Smooth muscle cell (in vitro differentiated cells): ENCODE measurements at regions not wholly inside any gene's neighbourhood (a gene's known extent, or its start where the extent isn't known, plus 50 kb on each side); places are given as distances from the start of the nearest gene placed in this dataset.

ENCODE experiments used
- DNase-seq: peaks from one replicate; lab custom pipeline; 2025; ENCODE audit not compliant: unreplicated experiment; lab: John Stamatoyannopoulos, UW
- H2AFZ ChIP-seq: fragments of 200-600 bp; sonication (generic); 2 replicates; pipeline ENCODE4 v1.6.0; 2016; ENCODE audit warnings: antibody characterized with exemption, low read depth, mild to moderate bottlenecking
- H3F3A ChIP-seq: fragments of 200-600 bp; sonication (generic); 2 replicates; pipeline ENCODE4 v1.6.0; 2017; ENCODE audit warnings: antibody characterized with exemption, low read depth
- H3K27ac ChIP-seq: fragments of 200-600 bp; sonication (generic); 2 replicates; pipeline ENCODE4 v1.5.1; 2016; ENCODE audit warnings: low read depth, mild to moderate bottlenecking
- H3K27me3 ChIP-seq: fragments of 200-600 bp; sonication (generic); 2 replicates; pipeline ENCODE4 v1.6.1; 2016; ENCODE audit warnings: low read depth, mild to moderate bottlenecking
- H3K36me3 ChIP-seq: fragments of 200-600 bp; sonication (generic); 2 replicates; pipeline ENCODE4 v1.5.1; 2016; ENCODE audit warnings: low read depth
- H3K4me1 ChIP-seq: fragments of 200-600 bp; sonication (generic); 2 replicates; pipeline ENCODE4 v1.5.1; 2016; ENCODE audit warnings: low read depth
- H3K4me2 ChIP-seq: fragments of 200-600 bp; sonication (generic); 2 replicates; pipeline ENCODE4 v1.6.0; 2016; ENCODE audit warnings: mild to moderate bottlenecking
- H3K4me3 ChIP-seq: fragments of 200-600 bp; sonication (generic); 2 replicates; pipeline ENCODE4 v1.5.1; 2016; ENCODE audit warnings: mild to moderate bottlenecking
- H3K79me2 ChIP-seq: fragments of 200-600 bp; sonication (generic); 2 replicates; pipeline ENCODE4 v1.6.0; 2016; ENCODE audit warnings: low read depth, mild to moderate bottlenecking
- H3K9ac ChIP-seq: fragments of 200-600 bp; sonication (generic); 2 replicates; pipeline ENCODE4 v1.6.0; 2016; ENCODE audit warnings: low read depth
- H3K9me3 ChIP-seq: fragments of 200-600 bp; sonication (generic); replicated peaks from 2 replicates; pipeline ENCODE4 v1.5.1; 2016; ENCODE audit warnings: low read depth
- H4K20me1 ChIP-seq: fragments of 200-600 bp; sonication (generic); 2 replicates; pipeline ENCODE4 v1.6.0; 2016; ENCODE audit warnings: low read depth
- WGBS: methylation state at CpG from one replicate; pipeline ENCODE4 v1.1.7; 2016; ENCODE audit warnings: low lambda C conversion rate; 5-methylcytosine and 5-hydroxymethylcytosine counted together
- TF ChIP-seq, protein P1 (sequence below): fragments of 200-600 bp; sonication (generic); IDR thresholded peaks from 2 replicates; pipeline ENCODE4 v1.5.1; 2017; ENCODE audit warnings: borderline replicate concordance, mild to moderate bottlenecking, antibody characterized with exemption; ENCODE audit not compliant: insufficient read depth, poor library complexity, severe bottlenecking

DNA sequence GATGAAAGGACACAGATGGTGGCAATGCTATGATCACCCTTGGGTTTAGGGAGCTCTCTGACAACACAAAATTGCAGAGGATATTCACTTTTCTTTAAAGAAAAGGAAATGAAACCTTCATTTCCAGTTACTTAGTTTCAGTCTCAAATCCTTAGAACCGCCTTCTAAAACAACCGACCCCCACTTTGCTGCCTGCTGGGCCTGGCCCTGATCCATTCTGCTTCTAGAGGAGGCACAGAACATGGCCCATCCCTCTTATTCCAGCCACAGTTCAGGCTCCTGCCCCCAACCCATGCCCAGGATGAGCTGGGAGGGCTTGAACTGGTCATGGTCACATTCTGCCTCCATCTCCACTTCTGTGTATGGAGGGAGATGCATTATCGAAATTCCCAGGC is 311.6 kb downstream of the EN1 start:
- Histone ChIP-seq H3F3A (no peaks in the 10 kb centered on the region), H3K9me3 (no peaks in the 10 kb centered on the region), H2AFZ (no peak overlapping the region), H3K4me2 (no peak overlapping the region), H3K27ac (no peak overlapping the region), H3K9ac (no peak overlapping the region), H3K79me2 (no peaks in the 10 kb centered on the region), H4K20me1 (no peaks in the 10 kb centered on the region), H3K36me3 (no peaks in the 10 kb centered on the region), H3K4me1 (no peaks in the 10 kb centered on the region), H3K4me3 (no peak overlapping the region), H3K27me3 (peaks cover 23% of the 10 kb centered on the region)
- TF ChIP-seq, protein P1, sequence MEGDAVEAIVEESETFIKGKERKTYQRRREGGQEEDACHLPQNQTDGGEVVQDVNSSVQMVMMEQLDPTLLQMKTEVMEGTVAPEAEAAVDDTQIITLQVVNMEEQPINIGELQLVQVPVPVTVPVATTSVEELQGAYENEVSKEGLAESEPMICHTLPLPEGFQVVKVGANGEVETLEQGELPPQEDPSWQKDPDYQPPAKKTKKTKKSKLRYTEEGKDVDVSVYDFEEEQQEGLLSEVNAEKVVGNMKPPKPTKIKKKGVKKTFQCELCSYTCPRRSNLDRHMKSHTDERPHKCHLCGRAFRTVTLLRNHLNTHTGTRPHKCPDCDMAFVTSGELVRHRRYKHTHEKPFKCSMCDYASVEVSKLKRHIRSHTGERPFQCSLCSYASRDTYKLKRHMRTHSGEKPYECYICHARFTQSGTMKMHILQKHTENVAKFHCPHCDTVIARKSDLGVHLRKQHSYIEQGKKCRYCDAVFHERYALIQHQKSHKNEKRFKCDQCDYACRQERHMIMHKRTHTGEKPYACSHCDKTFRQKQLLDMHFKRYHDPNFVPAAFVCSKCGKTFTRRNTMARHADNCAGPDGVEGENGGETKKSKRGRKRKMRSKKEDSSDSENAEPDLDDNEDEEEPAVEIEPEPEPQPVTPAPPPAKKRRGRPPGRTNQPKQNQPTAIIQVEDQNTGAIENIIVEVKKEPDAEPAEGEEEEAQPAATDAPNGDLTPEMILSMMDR: no peak
- DNase-seq: no peak
- WGBS: 89% methylated on average over 3 of the region's 3 CpGs

DNA sequence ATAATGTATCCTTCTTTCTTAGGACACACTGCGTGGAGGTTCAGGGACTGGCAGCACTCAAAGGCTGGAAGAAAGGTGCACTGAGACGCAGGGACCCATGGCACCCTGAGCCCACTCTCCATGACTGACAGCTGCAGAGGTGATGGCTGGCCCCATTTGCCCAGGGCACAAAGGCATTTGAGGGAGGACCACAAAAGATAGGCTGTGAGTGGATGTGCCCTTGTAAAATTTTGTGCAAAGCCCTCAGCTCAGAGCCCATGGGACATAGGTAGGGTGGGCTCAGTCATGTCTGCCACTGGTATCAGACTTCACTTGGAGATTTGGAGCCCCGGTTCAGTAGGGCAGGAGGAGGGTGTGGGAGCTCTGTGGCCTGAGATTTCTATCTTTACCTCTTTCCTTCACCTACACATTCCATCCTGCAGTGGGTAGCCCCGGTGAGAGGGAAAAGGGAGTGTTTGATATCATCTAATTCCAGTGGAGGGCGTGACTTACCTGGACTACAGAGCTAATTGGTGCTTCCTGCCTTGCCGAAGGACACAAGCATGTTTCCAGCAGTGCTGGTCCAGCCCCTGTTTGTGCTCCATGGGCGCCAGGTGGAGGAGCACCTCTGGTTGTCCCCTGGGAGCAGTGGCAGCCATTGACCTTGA is 312.2 kb downstream of the EN1 start:
- no peak overlapping the region for H3K27ac ChIP-seq
- no peaks in the 10 kb centered on the region for H3K4me1 ChIP-seq
- H4K20me1 ChIP-seq: no peaks in the 10 kb centered on the region
- H3F3A ChIP-seq: no peaks in the 10 kb centered on the region
- DNase-seq: no peak
- H3K4me3 ChIP-seq: no peak overlapping the region
- H3K9ac ChIP-seq: no peak overlapping the region
- H2AFZ ChIP-seq: no peak overlapping the region
- WGBS: 77% methylated on average over 7 of the region's 7 CpGs
- no peaks in the 10 kb centered on the region for H3K79me2 ChIP-seq
- no peaks in the 10 kb centered on the region for H3K36me3 ChIP-seq
- TF ChIP-seq, protein P1: no peak
- H3K9me3 ChIP-seq: no peaks in the 10 kb centered on the region
- no peak overlapping the region for H3K4me2 ChIP-seq
- peaks cover 23% of the 10 kb centered on the region for H3K27me3 ChIP-seq

DNA sequence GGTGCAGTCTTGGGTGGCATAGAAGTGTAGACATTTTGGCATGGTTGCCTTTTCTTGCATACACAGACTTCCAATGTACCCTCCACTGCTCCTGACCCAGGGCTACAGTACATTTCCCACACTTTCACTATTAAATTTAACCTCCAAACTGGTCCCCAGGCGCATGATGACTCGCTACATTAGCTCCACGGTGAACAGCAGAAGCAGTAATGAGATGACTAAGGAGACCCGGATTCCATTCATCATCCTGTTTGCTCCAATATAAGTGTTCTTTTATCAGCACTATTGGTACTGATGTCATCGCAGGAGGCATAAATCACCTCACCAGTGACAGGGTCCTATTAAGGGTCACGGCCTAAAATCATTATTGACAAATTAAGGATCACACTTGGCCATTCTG is 316.5 kb downstream of the EN1 start:
- no peaks in the 10 kb centered on the region for H3K9me3 ChIP-seq
- H3K79me2 ChIP-seq: no peaks in the 10 kb centered on the region
- no peaks in the 10 kb centered on the region for H3K4me1 ChIP-seq
- no peak overlapping the region for H3K9ac ChIP-seq
- no peaks in the 10 kb centered on the region for H3K36me3 ChIP-seq
- no peak overlapping the region for H2AFZ ChIP-seq
- H3K4me2 ChIP-seq: no peak overlapping the region
- H3K27ac ChIP-seq: no peak overlapping the region
- TF ChIP-seq, protein P1: no peak
- WGBS: 40% methylated on average over 6 of the region's 6 CpGs
- peaks cover 5% of the 10 kb centered on the region for H3K27me3 ChIP-seq
- no peak for DNase-seq
- H4K20me1 ChIP-seq: no peaks in the 10 kb centered on the region
- no peak overlapping the region for H3K4me3 ChIP-seq
- H3F3A ChIP-seq: no peaks in the 10 kb centered on the region

DNA sequence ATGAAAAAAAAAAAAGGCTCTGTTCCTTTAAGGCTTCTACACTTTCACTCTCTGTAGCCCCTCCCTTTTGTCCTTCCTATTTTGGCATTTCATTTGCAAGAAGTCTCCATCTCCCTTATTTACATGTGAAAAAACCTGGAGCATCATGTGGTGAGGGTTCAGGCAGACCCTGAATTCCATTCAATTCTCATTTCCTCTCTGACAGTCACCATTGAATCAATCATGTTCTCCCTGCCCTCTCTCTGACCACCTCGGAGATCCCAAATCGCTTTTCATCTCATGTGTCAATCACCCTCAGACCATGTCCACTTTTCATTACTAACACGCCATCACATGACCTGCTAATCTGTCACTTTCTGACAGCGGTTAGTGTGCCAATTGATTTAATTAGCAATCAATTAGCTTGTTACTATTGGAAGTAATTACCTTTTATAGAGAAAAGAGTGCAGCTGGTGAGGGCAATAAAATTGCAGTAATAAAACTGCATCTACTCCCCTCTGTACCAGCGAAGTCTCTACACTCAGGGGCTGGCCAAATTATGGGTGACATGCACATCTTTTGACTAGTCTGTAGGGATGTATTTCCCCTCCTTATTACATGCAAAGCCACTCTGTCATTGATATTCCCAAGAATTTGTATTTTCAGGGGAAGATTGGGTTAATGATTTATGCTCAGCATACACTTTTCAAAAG is 317.4 kb downstream of the EN1 start:
- H3K79me2 ChIP-seq: no peaks in the 10 kb centered on the region
- H3F3A ChIP-seq: no peaks in the 10 kb centered on the region
- H2AFZ ChIP-seq: no peak overlapping the region
- no peak overlapping the region for H3K4me2 ChIP-seq
- H3K27me3 ChIP-seq: no peaks in the 10 kb centered on the region
- H3K9me3 ChIP-seq: no peaks in the 10 kb centered on the region
- H3K9ac ChIP-seq: no peak overlapping the region
- DNase-seq: no peak
- H3K36me3 ChIP-seq: no peaks in the 10 kb centered on the region
- H3K27ac ChIP-seq: no peak overlapping the region
- H3K4me1 ChIP-seq: no peaks in the 10 kb centered on the region
- H3K4me3 ChIP-seq: no peak overlapping the region
- TF ChIP-seq, protein P1: no peak
- H4K20me1 ChIP-seq: no peaks in the 10 kb centered on the region
- 40% methylated on average over 5 of the region's 5 CpGs for WGBS
